Central memory CD8-positive, alpha-beta T cell (primary cell): ENCODE measurements at regions not wholly inside any gene's neighbourhood (a gene's known extent, or its start where the extent isn't known, plus 50 kb on each side); places are given as distances from the start of the nearest gene placed in this dataset.
"Not testable (repeated sequence)": the region's sequence is repeated elsewhere in the genome, so short reads cannot be mapped to it uniquely, and the experiment has no call there.

Experiments
- ATAC-seq: fragments of 150-1000 bp; cut with Tn5 transposase; replicated peaks from 2 replicates; pipeline ENCODE4 v1.10.0; 2022; ENCODE audit warnings: mild to moderate bottlenecking, moderate FRiP score, moderate number of reproducible peaks; ENCODE audit not compliant: poor library complexity, severe bottlenecking; ENCODE audit errors: extremely low read depth
- DNase-seq, 2 donors: peaks; one replicate each; pipeline ENCODE4 v3.0.0; 2021; ENCODE audit warnings: low spot score in 2 of 2
- H3K27ac Mint-ChIP-seq: one replicate; pipeline ENCODE4 v1.8.0; 2022; ENCODE audit warnings: low read depth, mild to moderate bottlenecking, moderate library complexity, mixed read lengths
- H3K27me3 Mint-ChIP-seq: one replicate; pipeline ENCODE4 v1.8.0; 2022; ENCODE audit warnings: mixed read lengths
- H3K36me3 Mint-ChIP-seq: one replicate; pipeline ENCODE4 v1.8.0; 2022; ENCODE audit warnings: mild to moderate bottlenecking, moderate library complexity, mixed read lengths; ENCODE audit not compliant: insufficient read depth
- H3K4me1 Mint-ChIP-seq: one replicate; pipeline ENCODE4 v1.8.0; 2022; ENCODE audit warnings: mixed read lengths
- H3K4me3 Mint-ChIP-seq: one replicate; pipeline ENCODE4 v1.8.0; 2022; ENCODE audit warnings: mild to moderate bottlenecking, moderate library complexity, mixed read lengths
- H3K9me3 Mint-ChIP-seq: one replicate; pipeline ENCODE4 v1.8.0; 2022; ENCODE audit warnings: mixed read lengths

GRCh38 chr10:89963451-89964102 lies 262.2 kb downstream of the KIF20B start:
- Mint-ChIP-seq H3K27me3 (peaks cover 12% of the 10 kb centered on the region), H3K9me3 (no peaks in the 10 kb centered on the region), H3K27ac (no peak overlapping the region), H3K4me3 (no peak overlapping the region), H3K4me1 (no peaks in the 10 kb centered on the region), H3K36me3 (no peaks in the 10 kb centered on the region)
- no peak for ATAC-seq
- no peak for DNase-seq

DNA sequence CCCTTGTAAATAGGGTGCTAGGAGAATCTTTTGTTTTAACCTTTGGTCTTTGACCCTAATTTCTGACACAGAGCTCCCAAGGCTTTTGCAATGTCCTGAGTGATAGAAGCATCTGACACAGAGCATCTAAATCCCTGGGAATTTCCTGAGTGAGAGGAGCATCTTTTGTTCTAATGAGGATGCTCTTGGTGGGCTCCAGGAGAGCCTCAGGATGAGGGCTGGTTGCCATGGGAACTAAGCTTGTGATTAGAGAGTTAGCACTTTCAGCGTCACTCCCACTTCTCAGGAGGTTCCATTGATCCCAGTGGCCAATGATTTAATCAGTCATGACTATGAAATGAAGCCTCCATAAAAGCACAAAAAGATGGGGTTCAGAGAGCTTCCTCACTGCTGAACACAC lies 264.8 kb downstream of the KIF20B start:
- no peak for ATAC-seq
- Mint-ChIP-seq H3K4me1 (no peaks in the 10 kb centered on the region), H3K9me3 (no peaks in the 10 kb centered on the region), H3K4me3 (no peak overlapping the region), H3K27me3 (no peaks in the 10 kb centered on the region), H3K36me3 (no peaks in the 10 kb centered on the region), H3K27ac (no peak overlapping the region)
- DNase-seq, result no peak

GRCh38 chr10:89973326-89973725 lies 271.9 kb downstream of the KIF20B start:
- Mint-ChIP-seq H3K36me3 (no peaks in the 10 kb centered on the region), H3K27me3 (peaks cover 7% of the 10 kb centered on the region)
- ATAC-seq, result no peak

GRCh38 chr10:89975071-89975470 lies 273.7 kb downstream of the KIF20B start:
- Mint-ChIP-seq H3K27ac (no peak overlapping the region), H3K4me3 (no peak overlapping the region), H3K27me3 (peaks cover 7% of the 10 kb centered on the region), H3K4me1 (no peaks in the 10 kb centered on the region), H3K9me3 (no peaks in the 10 kb centered on the region), H3K36me3 (no peaks in the 10 kb centered on the region)
- ATAC-seq (no peak), DNase-seq (no peak)

More at GRCh38 chr10:89973326-89973725, 271.9 kb downstream of the KIF20B start:
- Mint-ChIP-seq H3K27ac (no peak overlapping the region), H3K4me1 (no peaks in the 10 kb centered on the region), H3K9me3 (no peaks in the 10 kb centered on the region), H3K4me3 (no peak overlapping the region)
- DNase-seq, result no peak

- no peaks in the 10 kb centered on the region for H3K9me3 Mint-ChIP-seq
- no peaks in the 10 kb centered on the region for H3K36me3 Mint-ChIP-seq
- no peak overlapping the region for H3K4me3 Mint-ChIP-seq
- peaks cover 7% of the 10 kb centered on the region for H3K27me3 Mint-ChIP-seq
- no peaks in the 10 kb centered on the region for H3K4me1 Mint-ChIP-seq
- no peak for DNase-seq
- no peak for ATAC-seq
- H3K27ac Mint-ChIP-seq, result no peak overlapping the region
These were observed 274.4 kb downstream of the KIF20B start for GRCh38 chr10:89975771-89976170.

DNA sequence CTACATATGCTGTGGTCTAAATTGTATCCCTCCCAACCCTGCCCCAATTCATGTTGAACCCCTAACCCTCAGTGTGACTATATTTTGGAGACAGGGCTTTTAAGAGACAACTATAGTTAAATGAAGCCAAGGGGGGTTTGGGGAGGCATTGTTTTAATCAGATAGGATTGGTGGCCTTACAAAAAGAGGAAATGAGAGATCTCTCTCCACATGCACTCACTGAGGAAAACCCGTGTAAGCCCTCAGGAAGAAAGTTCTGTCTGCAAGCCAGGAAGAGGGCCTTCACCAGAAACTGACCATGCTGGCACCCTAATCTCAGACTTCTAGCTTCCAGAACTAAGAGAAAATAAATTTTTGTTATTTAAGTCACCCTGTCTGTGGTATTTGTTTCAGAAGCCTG lies 276.7 kb downstream of the KIF20B start:
- Mint-ChIP-seq H3K9me3 (peaks cover 12% of the 10 kb centered on the region), H3K4me3 (no peak overlapping the region), H3K4me1 (no peaks in the 10 kb centered on the region), H3K27me3 (peaks cover 16% of the 10 kb centered on the region), H3K27ac (no peak overlapping the region), H3K36me3 (no peaks in the 10 kb centered on the region)
- DNase-seq (no peak), ATAC-seq (no peak)

DNA sequence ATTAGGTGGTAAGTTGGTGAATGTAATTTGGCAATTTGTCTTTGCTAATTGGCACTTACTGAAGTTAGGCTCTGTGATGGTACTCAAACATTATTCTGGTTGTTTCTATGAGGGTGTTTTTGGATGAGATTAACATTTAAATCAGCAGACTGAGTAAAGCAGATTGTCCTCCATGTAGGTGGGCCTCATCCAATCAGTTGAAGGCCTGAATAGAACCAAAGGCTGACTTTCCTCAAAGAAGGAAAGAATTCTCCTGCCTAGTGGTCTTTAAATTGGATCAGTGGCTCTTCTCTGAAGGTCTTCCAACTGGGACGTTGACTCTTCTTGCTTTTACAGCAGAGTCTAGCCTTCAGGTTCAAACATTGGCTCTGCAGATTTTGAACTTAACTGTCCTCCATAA lies 278.3 kb downstream of the KIF20B start:
- ATAC-seq (no peak), DNase-seq (no peak)
- Mint-ChIP-seq H3K27ac (no peak overlapping the region), H3K27me3 (peaks cover 16% of the 10 kb centered on the region), H3K4me1 (no peaks in the 10 kb centered on the region), H3K36me3 (no peaks in the 10 kb centered on the region), H3K4me3 (no peak overlapping the region), H3K9me3 (peaks cover 12% of the 10 kb centered on the region)

DNA sequence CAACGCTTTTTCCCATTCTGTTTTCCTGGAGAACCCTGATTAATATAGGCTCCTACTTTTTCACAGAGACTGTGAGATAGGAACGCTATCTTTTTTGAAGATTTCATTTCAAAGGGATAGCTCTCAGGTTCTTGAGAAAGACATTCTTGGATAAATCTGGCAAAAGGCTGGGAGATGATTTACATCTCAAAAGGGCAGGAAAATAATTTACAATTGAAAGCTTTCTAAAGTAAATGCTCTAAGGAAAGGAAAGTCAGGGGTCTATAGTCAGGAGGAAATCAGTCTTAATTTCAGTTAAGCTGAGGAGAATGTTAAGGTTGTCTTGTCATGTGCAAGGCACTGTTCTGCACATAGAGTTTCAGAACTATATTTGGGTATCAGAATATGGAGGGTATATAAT lies 278.8 kb downstream of the KIF20B start:
- Mint-ChIP-seq H3K4me1 (no peaks in the 10 kb centered on the region), H3K36me3 (no peaks in the 10 kb centered on the region), H3K4me3 (no peak overlapping the region)

GRCh38 chr10:89981891-89982290 lies 280.5 kb downstream of the KIF20B start:
- DNase-seq, result no peak

More for the DNA sequence above, 278.8 kb downstream of the KIF20B start:
- peaks cover 16% of the 10 kb centered on the region for H3K27me3 Mint-ChIP-seq
- no peak for ATAC-seq
- no peak overlapping the region for H3K27ac Mint-ChIP-seq
- DNase-seq, result no peak
- H3K9me3 Mint-ChIP-seq, result peaks cover 12% of the 10 kb centered on the region

GRCh38 chr10:89985446-89985845 lies 284.1 kb downstream of the KIF20B start:
- ATAC-seq, result no peak
- H3K9me3 Mint-ChIP-seq, result peaks cover 12% of the 10 kb centered on the region
- H3K27ac Mint-ChIP-seq, result no peak overlapping the region
- no peak overlapping the region for H3K4me3 Mint-ChIP-seq
- no peaks in the 10 kb centered on the region for H3K36me3 Mint-ChIP-seq
- no peak for DNase-seq
- no peaks in the 10 kb centered on the region for H3K4me1 Mint-ChIP-seq
- H3K27me3 Mint-ChIP-seq, result peaks cover 17% of the 10 kb centered on the region

More at GRCh38 chr10:89981891-89982290, 280.5 kb downstream of the KIF20B start:
- H3K4me1 Mint-ChIP-seq, result no peaks in the 10 kb centered on the region
- peaks cover 21% of the 10 kb centered on the region for H3K27me3 Mint-ChIP-seq
- H3K27ac Mint-ChIP-seq, result no peak overlapping the region
- peaks cover 12% of the 10 kb centered on the region for H3K9me3 Mint-ChIP-seq
- no peak overlapping the region for H3K4me3 Mint-ChIP-seq
- ATAC-seq, result no peak
- H3K36me3 Mint-ChIP-seq, result no peaks in the 10 kb centered on the region

DNA sequence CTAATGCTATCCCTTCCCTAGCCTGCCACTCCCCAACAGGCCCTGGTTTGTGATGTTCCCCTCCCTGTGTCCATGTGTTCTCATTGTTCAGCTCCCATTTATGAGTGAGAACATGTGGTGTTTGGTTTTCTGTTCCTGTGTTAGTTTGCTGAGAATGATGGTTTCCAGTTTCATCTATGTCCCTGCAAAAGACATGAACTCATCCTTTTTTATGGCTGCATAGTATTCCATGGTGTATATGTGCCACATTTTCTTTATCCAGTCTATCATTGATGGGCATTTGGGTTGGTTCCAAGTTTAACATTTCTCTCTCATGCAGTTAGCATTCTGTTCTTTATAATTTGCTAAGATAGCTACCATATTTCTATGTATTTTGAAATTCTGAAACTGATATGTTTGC lies 287.0 kb downstream of the KIF20B start:
- H3K36me3 Mint-ChIP-seq, DNase-seq, H3K4me1 Mint-ChIP-seq, H3K4me3 Mint-ChIP-seq, H3K27ac Mint-ChIP-seq, ATAC-seq, H3K9me3 Mint-ChIP-seq, H3K27me3 Mint-ChIP-seq: not testable (repeated sequence)

DNA sequence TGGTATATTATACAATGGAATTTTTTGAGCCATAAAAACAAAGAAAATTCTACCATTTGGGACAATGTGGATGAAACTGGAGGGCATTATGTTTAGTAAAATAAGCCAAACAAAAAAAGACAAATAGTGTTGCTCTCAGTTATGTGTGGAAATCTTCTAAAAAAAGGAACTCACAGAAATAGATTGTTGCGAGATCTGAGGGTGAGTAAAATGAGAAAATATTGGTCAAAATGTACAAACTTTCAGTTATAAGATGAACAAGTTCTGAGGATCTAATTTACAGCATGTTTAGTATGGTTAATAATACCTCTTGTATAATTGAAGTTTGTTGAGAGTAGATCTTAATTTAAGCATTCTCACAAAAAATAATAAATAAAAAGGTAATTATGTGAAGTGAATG lies 291.2 kb downstream of the KIF20B start:
- Mint-ChIP-seq H3K27me3 (no peaks in the 10 kb centered on the region), H3K4me3 (no peak overlapping the region), H3K27ac (no peak overlapping the region), H3K36me3 (no peaks in the 10 kb centered on the region), H3K9me3 (peaks cover 4% of the 10 kb centered on the region), H3K4me1 (no peaks in the 10 kb centered on the region)
- ATAC-seq (no peak), DNase-seq (no peak)

DNA sequence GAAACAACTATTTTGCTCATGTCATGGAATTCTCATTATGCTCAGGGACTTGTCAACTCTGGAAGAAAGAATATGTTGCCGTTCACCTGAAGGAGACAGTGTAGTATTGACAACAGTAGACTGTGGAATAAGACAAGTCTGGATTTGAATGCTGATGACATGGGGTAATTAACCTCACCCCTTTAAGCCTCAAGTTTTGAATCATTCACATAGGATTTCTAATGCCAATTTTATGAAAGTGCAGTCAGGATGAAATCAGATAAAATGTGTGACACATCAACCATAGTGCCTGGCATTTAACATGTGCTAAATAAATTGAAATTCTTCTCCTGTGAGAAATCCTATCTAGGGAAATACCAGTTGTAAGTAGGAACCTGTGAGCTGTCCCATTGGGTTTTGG lies 305.8 kb downstream of the KIF20B start:
- Mint-ChIP-seq H3K27ac (no peak overlapping the region), H3K9me3 (peaks cover 3% of the 10 kb centered on the region), H3K4me1 (no peaks in the 10 kb centered on the region), H3K4me3 (no peak overlapping the region), H3K27me3 (peaks cover 3% of the 10 kb centered on the region), H3K36me3 (no peaks in the 10 kb centered on the region)
- ATAC-seq (no peak), DNase-seq (no peak)
